Left cardiac atrium (tissue), 4 donors: ENCODE measurements at regions not wholly inside any gene's neighbourhood (a gene's known extent, or its start where the extent isn't known, plus 50 kb on each side); places are given as distances from the start of the nearest gene placed in this dataset.
A peak's percentile ranks its signal among the peaks of the same experiment; 100 is the strongest.

Experiments
- ATAC-seq, 2 donors: fragments of 200-7000 bp; cut with Tn5 transposase; one replicate each; pipeline ENCODE4 v1.9.1; 2020; ENCODE audit warnings: mild to moderate bottlenecking in 2 of 2, moderate library complexity in 2 of 2
- DNase-seq: peaks from one replicate; pipeline ENCODE4 v3.0.0-alpha.2; 2020
- intact Hi-C, 2 donors: fragments of 100-400 bp; cut with DNase I; formaldehyde crosslinking; loops; one replicate each; pipeline versions ENCODE4 v1.14.1 to v1.15.1; 2022 to 2023
- donor health status: DM: no; HTN: yes; CAD: no.
- donor health status: DM: no; HTN: yes; CAD: no; lungs with severe emphysema.
- donor health status: DM: yes; HTN: yes; CAD: no.
- donor health status: Dilated cardiomyopathy.

DNA sequence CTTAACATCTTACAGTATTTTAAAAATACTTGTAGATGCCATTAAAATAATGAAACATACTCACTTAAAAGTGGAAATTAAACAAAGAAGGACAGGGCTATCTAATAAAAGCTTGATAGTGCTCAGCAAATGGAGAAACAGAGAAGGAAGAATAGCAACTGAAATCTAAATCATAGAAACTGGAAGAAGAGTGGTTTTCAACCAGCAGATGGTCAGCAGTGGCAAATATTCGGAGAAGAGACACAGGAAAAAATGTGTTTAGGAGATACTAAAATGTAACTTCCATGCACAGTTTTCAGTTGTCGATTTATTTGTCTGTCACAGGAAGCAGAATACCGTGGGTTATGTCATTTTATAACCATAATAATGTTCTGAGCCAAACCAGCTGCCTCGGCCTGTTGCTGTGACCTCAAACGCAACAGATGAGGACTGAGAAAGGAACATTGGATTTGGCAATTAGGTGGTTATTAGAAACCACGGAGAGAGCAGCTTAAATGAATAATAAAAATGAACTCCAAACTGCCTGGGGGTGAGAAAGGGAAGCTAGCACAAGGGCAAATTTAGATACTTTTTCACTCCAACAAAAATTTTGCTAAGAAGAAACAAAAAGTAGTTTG, 246.6 kb upstream of the KCNMB2 start:
- DNase-seq: peak; percentile 31
- peak; percentile 57 to 66 for ATAC-seq
- intact Hi-C loops: no loop called here

DNA sequence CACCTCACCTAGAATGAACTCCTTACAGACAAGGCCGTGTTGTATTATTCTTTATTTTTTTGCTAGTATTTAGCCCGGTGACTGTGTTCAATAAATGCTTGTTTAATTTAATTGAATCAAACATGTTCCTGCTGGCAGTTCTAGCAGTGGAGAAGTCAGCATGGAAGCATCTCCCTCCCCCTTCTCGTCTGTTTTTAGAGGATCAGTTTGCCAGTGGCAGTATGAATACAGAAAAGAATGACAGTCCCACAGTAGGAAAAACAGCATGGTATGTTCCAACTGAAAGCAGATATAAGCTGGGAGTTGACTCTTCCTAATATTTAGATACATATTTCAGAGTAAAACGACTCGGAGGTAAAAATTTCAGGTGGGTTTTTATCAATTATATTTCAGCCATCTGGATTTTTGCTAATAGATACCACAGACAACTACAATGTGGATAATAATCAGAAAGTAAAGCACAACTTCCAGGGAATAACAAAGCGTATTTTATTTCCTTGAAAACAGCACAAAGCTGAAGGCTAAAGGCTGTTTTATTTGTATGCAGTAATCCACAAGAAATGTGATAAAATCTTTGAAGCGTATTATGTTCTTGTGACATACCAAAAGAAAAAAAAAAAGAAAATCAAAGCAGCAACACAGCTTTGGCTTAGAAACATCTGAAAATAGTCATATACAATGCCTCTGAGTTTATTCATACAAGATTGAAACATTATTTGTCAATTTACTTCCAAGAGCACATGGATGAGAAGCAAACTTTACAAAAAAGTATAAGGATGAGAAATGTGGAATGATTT, 244.5 kb upstream of the KCNMB2 start:
- intact Hi-C loops: no loop called here
- ATAC-seq (no peak), DNase-seq (no peak)

DNA sequence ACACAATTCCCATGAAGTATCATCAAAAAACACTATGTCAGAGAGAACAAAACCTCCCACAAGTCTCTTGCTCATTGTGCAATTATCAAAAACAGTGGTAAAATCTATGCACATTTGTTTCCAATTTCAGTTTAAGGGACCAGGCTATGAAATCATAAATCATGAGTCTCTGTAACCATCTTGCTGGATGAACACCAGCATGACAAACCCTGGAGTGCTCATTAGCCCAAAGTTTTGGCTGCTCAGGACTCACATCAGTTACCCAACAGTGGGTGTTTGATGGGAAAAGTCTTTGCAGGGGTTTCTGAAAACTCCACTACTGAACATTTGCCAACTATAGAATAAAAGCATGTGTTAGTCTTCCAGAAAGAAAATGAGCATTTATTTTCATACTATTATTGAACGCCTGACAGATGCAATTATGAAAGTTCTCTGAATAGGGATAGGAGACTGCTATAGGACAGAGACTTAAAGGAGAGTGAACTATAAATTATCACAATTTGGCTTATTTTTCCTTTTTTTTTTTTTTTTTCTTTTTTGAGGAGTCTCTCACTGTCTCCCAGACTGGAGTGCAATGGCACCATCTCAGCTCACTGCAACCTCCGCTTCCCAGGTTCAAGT, 240.8 kb upstream of the KCNMB2 start:
- DNase-seq: no peak
- intact Hi-C loops: no loop called here
- ATAC-seq: peak in 1 of 2 donors; percentile 71

DNA sequence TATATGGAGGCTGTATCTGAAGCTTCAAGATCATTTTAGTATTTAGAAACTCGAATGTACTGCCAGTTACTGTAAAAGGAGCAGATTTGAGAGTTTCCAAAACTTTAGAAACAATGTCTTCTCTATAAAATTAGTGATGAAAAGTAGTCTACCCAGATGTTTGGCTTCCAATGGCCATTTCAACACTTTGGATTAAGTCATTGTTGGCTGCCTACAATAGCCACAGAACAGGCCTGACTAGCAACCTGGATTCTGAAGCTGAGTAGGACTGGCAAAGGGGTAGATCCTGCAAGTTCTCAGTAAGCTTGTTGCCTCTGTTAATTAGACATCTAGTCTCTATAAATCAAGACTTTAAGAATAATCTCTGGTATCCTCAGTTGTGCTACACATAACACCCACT, 239.0 kb upstream of the KCNMB2 start:
- intact Hi-C loops: no loop called here
- peak; percentile 68 to 84 for ATAC-seq
- DNase-seq: no peak

DNA sequence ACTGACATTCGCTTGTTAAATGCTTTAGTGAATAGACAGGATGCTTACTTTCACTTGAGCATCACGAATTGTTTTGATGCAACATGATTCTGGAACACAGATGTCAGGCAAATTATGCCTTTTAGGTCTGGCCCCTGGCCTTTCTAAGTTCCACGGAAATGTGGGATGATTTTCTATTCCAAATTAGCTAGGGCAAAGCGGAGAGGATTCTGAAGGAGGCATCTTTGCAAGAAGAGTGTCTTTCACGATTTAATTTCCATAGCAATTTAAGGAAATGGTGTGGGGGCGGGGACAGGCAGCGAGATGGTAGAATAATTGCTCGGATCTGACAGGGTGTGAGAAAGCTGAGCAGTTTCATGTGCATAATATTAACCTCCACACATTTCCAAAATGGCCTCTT, 238.5 kb upstream of the KCNMB2 start:
- ATAC-seq (no peak), DNase-seq (no peak)
- intact Hi-C loops: no loop called here

DNA sequence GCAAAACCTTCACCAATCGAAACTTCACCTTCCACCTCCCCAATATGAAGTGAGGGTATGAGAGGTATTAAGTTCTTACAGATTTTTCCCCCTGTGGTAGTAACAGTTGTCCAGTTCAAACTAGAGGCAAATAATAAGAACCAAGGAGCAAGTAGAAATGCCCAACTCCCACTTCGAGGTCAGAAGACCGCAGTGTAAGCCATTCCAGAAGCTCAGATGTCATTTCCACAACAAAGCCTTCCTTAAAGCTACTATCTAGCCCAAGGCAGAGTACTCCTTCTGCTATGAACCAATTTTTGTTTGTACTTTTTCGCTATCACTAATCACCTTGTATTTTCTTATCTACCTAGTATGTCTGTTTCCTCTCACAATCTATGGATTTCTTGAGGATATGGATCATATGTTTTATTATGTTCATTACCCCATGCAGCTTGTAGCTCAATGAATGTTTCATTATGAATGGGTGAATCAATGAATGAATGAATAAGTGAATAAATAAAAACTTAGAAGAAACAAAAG, 235.7 kb upstream of the KCNMB2 start:
- DNase-seq (no peak), ATAC-seq (no peak)
- intact Hi-C loops: no loop called here

DNA sequence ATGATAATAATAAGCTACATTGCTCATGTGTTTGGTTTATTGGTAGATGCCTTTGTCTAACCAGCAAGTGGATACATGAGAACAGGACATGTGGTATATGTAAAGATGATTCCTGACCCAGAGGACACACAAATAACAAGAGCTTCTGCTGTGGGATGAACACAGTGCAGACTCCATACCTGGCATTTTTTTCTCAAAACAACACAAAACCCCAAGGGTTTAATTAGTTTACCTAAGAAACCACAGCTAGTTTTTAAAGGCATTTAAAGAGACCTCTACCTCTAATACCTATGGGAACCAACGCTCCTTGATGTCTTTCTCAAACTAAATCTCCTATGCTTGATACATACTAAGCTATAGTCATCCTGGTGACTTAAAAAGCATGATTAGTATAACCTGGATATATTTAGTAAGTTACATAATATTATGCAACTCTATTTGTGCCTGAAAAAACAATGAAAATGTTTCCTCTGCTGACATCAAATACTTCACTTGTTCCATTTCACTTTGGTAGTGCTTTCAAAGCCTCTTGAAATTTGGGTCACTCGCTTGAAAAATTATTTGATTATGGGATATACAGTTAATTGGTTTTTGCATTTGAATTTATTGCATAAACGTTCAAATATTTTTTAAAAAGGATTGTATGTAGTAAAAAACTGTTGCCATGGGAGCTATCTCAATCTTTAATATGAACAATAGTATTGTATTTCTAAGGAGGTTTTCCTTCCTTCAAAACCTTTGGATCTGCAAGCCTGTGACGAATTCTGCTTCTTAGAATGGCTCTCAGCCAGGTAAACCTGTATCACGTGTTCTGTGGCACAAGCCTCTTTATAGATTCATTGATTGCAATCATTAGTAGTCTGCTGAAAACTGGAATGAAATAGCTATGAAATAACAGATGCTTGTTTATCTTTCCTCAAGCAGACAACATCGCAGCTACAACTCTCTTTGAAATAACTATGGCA, 233.0 kb upstream of the KCNMB2 start:
- intact Hi-C loops: no loop called here
- DNase-seq: no peak

DNA sequence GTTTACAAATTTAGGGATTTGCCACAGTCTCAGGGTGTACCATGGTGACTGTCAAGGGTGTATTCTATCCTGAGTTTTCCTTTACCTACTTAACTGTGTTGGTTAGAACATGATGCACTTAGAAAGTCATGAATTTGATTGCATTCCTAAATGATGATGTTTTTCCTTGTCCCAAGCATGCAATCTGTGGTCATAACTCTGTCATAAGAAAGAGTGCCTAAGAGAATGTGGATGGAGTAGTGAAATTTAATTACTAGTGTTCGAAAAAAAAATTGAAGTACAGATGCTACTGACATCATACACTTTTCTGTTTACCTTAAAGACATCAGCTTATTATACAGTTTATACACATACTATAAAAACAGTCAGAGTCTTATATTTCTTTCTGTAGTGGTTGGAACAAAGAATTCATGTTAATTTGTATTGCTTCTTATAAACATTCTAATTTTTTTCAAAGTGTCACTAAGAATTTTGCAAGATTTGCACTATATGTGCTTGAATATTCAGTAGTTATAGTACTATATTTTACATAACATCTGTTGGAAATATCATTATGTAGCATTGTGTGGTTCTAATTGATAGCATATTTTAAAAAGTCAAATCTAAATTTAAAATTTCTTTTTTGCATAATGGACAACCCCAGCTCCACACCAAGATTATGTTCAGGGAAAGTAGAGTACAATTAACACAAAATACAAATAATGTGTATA, 231.3 kb upstream of the KCNMB2 start:
- intact Hi-C loops: no loop called here
- no peak for ATAC-seq
- DNase-seq: no peak

More for the DNA sequence above, 233.0 kb upstream of the KCNMB2 start:
- ATAC-seq: no peak

DNA sequence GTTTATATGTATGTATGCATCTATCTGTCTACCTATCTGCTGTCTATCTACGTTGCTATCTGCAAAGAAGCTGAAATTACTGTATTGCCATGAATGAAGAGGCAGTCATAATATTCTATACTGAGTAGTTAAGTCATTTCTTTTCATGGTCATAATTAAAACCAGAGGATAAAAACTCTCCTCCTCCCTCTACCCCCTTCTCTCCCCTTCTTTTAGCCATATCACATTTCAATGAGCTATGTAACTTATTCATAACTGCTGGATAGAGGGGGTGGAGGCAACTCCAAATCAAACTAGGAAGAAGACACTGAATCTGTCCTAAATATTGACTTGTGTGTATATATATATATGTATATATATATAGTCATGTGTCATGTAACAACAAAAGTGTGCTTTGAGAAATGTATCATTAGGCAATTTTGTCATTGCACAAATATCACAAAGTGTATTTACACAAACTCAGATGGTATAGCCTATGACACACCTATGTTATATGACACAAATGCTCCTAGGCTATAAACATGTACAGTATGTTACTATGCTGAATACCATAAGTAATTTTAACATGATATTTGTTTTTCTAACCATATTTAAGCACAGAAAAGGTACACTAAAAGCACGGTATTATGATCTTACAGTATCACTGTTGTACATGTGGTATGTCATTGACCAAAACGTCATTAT, 229.7 kb upstream of the KCNMB2 start:
- intact Hi-C loops: no loop called here
- DNase-seq (no peak), ATAC-seq (no peak)

DNA sequence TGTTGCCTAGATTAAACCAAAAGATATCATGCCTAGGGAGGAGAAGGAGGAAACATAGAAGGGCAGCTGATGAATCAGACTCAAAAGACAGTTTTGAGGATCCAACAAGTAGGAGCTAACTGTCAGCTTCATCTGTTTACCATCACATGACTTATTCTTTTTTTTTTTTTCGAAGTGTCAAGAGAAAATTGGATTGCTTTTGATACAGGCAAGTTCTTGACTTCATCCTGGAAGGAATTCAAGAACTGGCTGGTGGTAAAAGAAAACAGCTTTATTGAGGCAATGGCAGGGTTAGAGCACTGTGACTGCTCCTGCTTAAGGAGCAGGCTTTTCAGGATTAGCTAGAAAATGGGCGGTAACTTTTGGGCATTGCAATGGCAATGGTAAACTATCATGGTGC, 227.5 kb upstream of the KCNMB2 start:
- ATAC-seq: peak in 1 of 2 donors; percentile 26
- DNase-seq: no peak
- intact Hi-C loops: no loop called here

DNA sequence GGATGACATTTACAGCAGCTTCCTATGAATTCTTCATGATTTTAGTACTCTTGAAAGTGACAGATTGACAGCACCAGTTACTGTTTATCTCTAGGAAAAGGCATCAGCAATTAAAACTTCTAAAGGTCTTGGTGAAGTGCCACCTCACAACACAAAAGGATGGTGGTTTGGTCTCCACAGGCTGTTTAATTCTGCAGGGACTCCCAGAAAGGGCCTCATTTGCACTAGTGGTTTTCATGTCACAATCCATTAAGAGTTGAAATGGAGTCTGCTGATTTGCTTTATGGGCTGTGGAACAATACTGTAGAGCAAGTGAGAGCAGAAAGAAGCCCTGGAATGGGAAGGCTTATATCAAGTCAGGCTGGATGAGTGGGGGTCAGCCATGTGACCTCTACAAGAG, 225.3 kb upstream of the KCNMB2 start:
- DNase-seq: no peak
- ATAC-seq: no peak
- intact Hi-C loops: no loop called here

DNA sequence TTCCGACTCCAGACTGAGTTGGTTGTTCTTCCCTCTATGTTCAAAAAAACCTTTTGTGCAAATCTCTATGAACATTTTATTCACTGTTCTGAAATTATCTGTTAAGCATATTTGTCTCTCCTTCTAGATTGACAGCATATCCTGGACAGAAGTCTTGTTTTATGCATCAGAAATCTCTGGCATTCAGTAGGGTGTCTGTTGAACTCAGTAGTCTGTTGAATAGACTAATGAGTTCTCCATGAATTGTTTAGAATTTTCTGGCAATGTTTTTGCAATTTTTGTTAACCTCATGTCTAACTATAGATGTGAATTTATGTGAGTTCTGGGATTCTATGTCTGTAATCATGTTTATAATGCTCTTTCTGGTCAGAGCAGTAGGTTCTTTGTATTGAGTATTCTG, 222.5 kb upstream of the KCNMB2 start:
- ATAC-seq (no peak), DNase-seq (no peak)
- intact Hi-C loops: no loop called here

DNA sequence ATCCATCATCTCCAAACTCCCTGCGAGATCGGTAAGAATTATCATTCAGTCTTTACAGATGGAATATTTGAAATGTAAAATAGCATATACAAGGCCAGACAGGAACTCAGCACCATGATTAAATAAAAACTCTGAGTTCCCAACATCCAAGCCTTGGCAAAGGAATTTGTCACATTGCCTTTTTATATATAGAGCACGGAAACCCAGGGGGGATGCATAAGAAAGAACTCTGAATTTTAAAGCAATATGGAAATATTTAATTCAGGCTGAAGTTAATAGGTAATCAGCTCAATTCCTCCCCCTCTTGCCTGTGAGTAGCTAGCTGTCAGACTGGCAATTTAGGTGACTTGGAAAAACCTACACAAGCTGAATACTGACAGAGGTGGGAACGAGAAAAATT, 217.9 kb upstream of the KCNMB2 start:
- intact Hi-C loops: no loop called here
- ATAC-seq (no peak), DNase-seq (no peak)

DNA sequence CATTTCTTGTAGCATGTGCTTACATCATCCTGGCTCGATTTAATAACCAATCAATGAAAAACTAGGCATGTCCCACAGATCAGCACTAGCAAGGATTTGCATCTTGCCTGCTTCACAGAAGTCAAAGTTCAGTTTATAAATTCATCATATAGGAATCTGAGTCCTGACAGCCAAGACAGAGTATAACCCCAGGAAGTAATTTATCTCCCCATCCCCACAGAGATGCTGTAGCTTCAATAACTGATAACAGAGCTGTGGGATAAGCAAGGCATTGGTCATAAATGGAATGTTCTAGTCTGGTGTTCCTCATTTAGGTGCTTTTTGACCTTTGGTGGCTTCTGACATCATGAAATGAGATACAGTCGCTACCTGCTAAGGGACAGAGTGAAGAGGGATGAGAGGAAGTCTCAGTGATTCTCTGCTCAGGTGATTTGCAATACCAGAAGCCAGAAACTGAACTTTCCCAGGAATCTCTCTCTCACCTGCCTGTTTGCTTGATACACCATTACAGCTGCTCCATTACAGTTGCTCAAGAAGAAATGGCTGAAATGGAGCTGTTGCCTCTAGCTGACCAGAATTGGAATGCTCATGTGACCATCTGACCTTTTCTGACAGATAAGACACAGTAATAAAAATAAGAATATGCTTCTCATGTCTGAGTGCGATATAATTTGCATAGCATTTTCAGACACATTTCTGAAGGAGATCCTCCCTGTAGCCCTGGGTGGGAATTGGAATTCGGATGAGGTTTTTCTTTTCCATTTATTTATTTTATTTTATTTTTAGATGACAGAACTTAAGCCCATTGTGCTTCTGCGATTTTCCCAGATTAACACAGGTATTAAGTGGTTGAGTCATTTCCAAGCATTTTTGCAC, 217.1 kb upstream of the KCNMB2 start:
- ATAC-seq: no peak
- no peak for DNase-seq
- intact Hi-C loops: no loop called here

DNA sequence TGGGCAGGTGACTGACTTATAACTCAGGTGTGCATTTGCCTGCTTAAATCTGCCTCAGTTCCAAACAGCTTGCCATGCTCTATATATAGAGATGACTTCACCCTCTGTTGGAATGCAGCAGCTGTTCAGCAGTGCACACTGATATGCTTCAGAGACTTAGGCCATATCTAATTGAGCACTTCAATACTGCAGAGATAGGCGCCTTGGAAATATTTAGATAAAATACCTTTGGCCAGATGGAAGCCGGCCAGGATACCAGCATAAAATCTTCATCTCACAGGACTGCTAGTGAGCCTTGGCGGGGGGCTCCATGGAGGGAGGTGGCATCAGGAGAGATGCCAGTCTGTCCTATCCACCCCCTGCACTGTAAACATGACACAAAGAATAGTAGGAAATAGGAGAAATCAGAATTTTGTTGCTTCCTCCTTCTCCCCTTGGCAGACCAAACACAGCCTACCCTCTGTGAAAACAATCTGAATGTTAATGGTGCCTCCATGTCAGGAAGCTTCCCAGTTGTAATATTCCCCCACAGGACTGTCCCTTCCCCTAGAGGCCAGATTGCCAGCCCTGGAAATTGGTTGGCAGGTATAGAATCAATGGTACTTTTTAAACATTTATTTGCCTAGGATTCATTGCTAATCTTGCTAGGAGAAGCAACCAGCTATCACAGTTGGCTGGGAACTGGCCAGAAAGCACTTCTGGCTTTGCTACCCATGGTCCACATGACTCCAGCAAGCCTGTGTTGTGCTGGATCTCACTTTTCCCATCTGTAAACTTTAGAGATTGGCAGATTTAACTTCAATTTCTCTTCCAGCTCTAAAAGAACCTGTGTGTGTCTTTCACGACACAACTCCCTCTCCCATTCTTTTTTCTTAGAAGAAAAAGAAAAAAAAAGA, 215.5 kb upstream of the KCNMB2 start:
- DNase-seq (peak; percentile 62), ATAC-seq (peak; percentile 93 to 97)
- intact Hi-C loops: loop anchor here in 1 of 2 donors (10.0 kb wide), 2 partner anchors 1126 to 1276 kb away; partner anchors contain the start of gene TBL1XR1

DNA sequence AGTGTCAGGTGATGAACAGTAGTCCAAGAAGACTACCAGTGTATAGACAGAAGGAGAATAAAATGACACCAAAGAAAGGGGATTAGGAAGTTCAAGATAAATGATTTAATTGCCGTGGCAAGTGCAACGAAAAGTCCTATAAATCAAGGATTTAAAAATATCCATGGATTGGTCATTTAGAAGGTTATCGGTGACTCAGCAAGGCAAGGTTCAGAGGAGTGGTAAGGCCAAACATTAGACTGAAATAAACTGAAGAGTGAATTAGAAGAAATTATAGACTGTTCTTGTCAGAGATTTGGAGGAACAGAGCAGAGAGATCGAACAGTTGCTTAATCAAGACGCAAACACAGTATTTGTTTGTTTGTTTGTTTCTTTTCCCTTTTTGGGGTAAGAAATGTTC, 211.9 kb upstream of the KCNMB2 start:
- ATAC-seq (no peak), DNase-seq (no peak)
- intact Hi-C loops: loop anchor here in 1 of 2 donors (10.0 kb wide), 2 partner anchors 1130 to 1280 kb away; partner anchors contain the start of gene TBL1XR1
